Glomerular endothelial cell (primary cell): ENCODE measurements at regions not wholly inside any gene's neighbourhood (a gene's known extent, or its start where the extent isn't known, plus 50 kb on each side); places are given as distances from the start of the nearest gene placed in this dataset.

Experiments
- DNase-seq: peaks from one replicate; pipeline ENCODE4 v3.0.0-alpha.2; 2011; ENCODE audit warnings: low read depth, low spot score; ENCODE audit errors: extremely low read depth

GRCh38 chr11:116176484-116177005 lies 596.2 kb downstream of the BUD13 start:
- no peak for DNase-seq

GRCh38 chr11:116175707-116176106 lies 597.1 kb downstream of the BUD13 start:
- no peak for DNase-seq

DNA sequence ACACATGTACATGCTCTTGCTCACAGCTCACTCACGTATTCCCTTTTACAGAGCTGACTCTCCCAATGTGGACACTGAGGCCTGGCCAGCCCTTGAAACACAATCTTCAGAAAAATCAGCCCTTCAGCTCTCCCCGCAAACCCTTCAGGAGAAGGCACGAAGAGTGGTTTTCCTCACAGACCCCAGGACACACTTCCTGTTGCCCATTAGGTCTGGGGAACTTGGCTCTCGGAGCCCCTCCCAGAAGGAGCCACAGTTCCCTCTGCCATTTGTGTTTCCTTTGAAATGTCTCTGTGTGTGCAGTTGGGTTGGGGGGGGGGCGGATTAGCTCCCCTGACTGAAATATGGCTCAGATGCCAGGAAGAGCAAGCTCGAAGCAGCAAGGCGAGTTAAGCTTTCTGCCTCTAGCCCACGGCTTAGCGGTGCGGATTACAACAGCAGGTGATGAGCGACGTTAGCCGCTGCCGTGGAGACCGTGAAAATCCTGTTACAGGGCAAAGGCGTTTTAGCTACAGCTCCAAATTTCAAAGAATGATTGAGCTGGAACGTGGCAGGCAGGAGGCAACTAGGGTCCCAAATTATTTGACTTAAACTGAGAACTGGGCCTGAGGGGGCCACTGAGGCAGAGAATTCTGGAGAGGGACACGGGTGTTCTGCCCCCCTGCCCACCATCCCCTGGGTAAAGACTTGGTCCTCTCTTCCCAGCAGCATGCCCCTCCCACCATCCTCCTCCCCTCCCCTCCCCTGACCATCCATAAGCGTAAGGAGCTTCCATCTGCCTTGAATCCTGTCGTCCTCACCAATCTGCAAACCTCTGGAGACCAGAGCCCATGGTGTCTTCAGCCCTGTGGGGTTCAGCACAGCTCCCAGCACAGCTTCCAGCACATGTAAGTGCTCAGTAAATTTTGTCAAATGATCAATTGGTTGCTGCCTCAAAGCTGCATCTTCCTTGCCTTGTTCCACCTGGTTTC lies 598.6 kb downstream of the BUD13 start:
- no peak for DNase-seq

- DNase-seq = no peak
Observed at GRCh38 chr11:116173506-116173905, 599.3 kb downstream of the BUD13 start.

- no peak for DNase-seq
Observed at GRCh38 chr11:116172851-116173250, 599.9 kb downstream of the BUD13 start.

GRCh38 chr11:116172156-116172555 lies 600.6 kb downstream of the BUD13 start:
- DNase-seq = no peak

DNA sequence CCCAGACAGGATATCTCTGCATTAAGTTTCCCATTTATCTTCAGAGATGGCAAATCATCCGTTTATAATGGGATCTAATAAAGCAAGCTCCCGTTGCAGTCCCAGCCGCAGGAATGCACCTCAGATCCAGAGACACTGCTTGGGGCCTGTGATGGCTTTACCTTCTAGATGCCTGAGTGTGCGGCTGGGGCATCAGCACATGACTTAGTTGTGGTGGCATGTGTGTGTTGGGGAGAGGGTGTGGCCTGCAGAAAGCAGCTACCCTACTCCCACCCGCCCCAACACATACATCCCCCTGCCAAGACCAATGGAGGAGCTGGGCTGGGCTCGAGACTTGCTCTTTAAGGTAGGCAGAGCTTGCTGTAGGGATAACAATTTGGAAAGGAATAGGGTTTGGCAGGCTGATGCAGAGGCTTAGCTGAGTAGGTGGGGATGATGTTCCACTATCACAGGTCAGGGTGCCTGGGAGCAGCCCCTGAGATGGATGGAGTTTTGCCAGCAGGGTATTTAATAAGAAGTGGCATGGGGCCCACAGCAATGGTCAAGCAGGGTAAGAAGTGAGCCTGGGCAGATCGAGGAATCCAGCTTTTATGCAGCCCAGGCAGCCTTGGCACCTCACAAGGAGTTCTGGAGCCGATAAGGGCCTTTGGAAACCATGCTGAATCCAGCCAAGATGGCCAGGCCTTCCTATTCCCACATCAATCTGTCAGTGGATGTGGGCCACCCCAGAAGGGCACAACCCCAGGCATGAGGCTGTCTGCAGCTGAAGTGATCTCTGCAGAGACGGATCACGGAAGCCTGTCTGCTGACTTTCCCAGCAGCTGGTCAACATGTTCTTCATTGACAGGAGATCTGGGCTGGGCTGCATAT lies 601.3 kb downstream of the BUD13 start:
- no peak for DNase-seq

DNA sequence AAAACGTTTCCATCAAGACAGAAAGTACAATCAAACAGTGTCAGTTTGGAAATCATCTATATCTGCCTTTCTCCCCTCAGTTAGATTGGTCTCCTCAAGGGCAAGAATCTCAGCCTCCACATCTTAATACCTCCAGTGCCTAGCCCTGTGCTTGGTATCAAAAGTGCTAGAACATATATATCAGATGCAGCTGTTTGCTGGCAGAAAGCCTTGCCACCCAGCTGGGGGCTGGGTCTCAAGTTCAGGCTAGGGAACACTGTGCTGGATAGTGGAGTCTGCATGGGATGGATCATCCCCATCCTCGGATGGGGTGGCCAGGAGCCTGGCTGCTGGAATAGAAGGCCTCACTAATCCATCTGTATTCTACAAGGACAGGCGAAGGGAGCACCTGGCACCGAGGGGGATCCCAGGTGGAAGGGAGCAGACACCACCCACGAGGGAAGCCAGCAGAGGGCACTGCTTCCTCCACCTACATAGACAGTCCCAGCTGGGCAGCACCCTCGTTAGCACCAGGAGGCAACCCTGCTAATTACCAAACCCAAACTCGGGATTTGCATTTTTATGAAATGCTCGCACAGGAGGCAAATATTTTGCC lies 602.2 kb downstream of the BUD13 start:
- no peak for DNase-seq

DNA sequence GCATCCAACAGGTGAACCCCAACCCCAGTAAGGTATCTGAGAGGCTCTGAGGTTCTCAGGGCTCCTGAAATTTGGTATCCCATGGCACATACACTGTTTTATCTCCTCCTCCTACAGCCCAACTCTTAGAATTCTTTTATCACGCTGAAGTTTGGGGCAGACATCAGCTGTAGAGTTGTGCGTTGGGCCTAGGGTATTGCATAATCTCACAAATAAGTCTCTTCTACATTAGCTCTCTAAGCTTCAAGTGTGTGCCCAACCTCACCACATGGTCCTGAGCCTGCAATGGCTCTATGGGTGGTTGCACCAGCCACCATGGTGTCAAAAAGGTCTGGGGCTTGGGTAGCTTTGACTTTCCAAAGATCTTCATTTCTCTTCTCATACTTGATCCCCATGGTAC lies 603.0 kb downstream of the BUD13 start:
- DNase-seq = no peak

DNA sequence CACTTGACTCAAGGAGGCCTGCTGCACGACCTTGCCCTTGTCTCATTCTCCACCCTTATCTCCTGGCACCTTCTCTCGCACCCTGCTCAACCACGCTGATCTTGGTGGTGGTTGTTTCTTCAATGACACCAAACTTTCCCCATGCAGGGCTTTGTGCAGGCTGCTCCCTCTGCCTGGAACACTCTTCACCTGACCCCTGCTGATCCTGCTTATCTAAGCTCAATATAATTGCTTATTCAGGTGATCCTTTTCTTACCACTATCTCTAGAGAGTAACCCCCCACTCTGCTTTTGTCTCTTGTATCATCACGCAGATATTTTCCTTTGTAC lies 604.4 kb downstream of the BUD13 start:
- DNase-seq = no peak

DNA sequence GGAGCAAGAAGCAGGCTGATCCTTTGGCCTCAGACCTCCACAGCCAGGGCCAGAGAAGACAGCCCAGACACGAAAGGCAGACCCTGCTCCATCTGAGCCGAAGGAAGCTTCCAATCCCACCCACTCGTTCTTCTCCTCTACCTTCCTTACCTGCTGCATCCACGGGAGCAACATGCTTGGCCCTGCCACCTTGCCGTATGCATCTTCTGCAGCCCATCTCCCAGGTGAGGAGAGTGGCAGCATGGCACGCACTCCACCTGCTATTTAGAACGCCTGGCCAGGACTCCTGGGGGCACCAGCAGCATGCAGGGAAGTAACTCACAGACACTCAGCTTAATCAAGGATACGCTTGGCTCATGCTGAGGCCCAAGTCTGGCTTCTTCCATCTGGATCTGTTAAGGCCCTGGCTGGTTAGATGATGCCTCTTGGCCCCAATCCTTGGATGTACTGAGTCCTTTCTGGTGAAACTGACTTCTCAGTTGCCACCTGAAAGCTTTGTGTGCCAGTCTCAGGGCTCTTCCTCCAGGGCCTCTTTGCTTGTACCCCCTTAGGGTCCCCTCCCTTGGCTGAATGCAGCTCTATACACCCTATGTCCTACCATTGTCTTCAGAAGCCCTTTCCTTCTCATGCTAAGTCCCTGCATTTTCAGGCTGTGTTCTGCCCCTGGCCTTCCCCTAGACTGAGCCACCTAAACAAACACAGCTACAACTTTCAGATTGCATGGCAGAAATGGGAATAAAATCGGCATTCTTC lies 604.9 kb downstream of the BUD13 start:
- no peak for DNase-seq

DNA sequence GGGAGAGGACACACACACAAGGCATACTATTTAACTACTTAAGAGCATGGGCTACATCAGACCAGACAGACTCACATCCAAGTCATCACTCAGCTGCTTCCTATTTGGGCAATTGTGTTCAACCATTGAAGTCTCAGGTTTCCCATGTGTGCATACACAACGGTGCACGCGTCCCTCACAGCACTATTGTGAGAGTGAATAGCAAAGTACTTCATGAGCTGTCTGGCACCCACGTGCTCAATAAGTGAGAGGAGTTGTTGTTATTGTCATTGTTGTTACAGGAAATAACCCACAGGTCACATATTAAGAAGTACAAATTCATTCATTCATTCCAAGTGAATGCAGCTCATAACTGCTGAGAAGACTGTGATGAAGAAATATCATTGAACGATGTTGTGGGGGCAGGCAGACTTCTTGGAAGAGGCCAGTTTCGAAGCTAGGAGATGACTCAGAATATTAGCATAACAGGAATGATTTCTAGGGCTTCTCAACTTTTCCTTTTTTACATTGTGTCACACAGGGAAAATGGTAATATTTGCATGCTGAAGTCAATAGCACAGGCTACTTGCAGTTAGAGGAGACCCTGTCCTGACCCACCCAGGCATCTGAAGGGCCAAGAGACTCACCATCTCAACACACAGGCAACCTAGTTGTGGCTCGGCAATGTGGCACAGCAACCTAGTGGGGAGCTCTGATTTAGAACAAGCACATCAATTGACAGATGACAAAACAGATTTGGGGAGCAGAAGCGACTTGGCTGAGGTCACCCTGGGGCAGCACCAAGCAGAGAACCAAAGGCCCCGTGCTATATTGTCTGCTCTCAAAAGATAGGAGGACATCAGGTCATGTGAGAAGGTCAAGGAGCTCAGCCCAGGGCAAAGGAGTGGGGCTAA lies 606.0 kb downstream of the BUD13 start:
- DNase-seq = no peak

- DNase-seq = no peak
Observed at GRCh38 chr11:116164843-116165242, 607.9 kb downstream of the BUD13 start.

- DNase-seq = no peak
Observed at GRCh38 chr11:116162886-116163230, 609.9 kb downstream of the BUD13 start.

GRCh38 chr11:116162086-116162885 lies 610.5 kb downstream of the BUD13 start:
- no peak for DNase-seq

GRCh38 chr11:116148645-116149044 lies 624.1 kb downstream of the BUD13 start:
- DNase-seq = no peak

GRCh38 chr11:116148056-116148455 lies 624.7 kb downstream of the BUD13 start:
- DNase-seq = no peak

- DNase-seq = no peak
Observed at GRCh38 chr11:116145187-116145865, 627.5 kb downstream of the BUD13 start.
